ENCODE measurements at regions not wholly inside any gene's neighbourhood (a gene's known extent, or its start where the extent isn't known, plus 50 kb on each side); places are given as distances from the start of the nearest gene placed in this dataset.

- POLR2A ChIA-PET: no interaction called here
- intact Hi-C loops (cut with micrococcal nuclease; ENCODE audit: unreplicated experiment): loop anchor here (10.0 kb wide), 3 partner anchors 304 to 864 kb away; no protein-coding TSS in a partner anchor
- Histone ChIP-seq H4K20me1 (ENCODE audit: control insufficient read depth, insufficient read depth) (no peaks in the 10 kb centered on the region), H3K4me1 (ENCODE audit: control insufficient read depth, insufficient read depth, low read length) (no peaks in the 10 kb centered on the region), H2AFZ (ENCODE audit: control insufficient read depth, low read depth, low read length) (no peak overlapping the region), H3K9me3 (replicated peaks; ENCODE audit: control insufficient read depth, insufficient read depth, low read length) (no peaks in the 10 kb centered on the region), H3K4me2 (ENCODE audit: control insufficient read depth, insufficient read depth) (no peak overlapping the region), H3K4me3 (no peak overlapping the region), H3K27ac (ENCODE audit: control insufficient read depth, insufficient read depth) (no peak overlapping the region), H3K36me3 (ENCODE audit: control insufficient read depth in 2 of 2, insufficient read depth in 2 of 2, low read length in 1 of 2) (no peaks in the 10 kb centered on the region), H3K9ac (ENCODE audit: control insufficient read depth, insufficient read depth, low read length) (no peak overlapping the region), H3K79me2 (ENCODE audit: control insufficient read depth, insufficient read depth, low read length) (no peaks in the 10 kb centered on the region), H3K27me3 (replicated peaks in 1 of 2; ENCODE audit: control insufficient read depth in 2 of 2, insufficient read depth in 2 of 2, low read length in 1 of 2) (no peaks in the 10 kb centered on the region)
- ATAC-seq: no peak
- 6% methylated on average over 1 of the region's 1 CpG for WGBS (ENCODE audit: insufficient coverage, insufficient replicate concordance, low lambda C conversion rate, missing lambda C conversion rate)
- SMC1A ChIA-PET (ENCODE audit: uncharacterized antibody, unreplicated experiment): no interaction called here
- RAD21 ChIA-PET (ENCODE audit: unreplicated experiment): no interaction called here
- no peak for FAIRE-seq
- CTCF ChIA-PET: interaction anchor here (0.6 kb wide), 1 partner anchor 862 kb away, joined by 3 read pairs; no protein-coding TSS in a partner anchor
- in situ Hi-C loops (cut with MboI): no loop called here
- BruUV-seq (replicated peaks): no TSS peak
- DNase-seq (ENCODE audit: low read depth, low spot score): no peak
- TF ChIP-seq CREM (IDR thresholded peaks at IDR 0.05; ENCODE audit: low read depth): no peak
- TF ChIP-seq RELA (IDR thresholded peaks at IDR 0.05; ENCODE audit: borderline replicate concordance, partially characterized antibody): no peak
- no peak for TF ChIP-seq BACH1 (IDR thresholded peaks at IDR 0.05; ENCODE audit: borderline replicate concordance)
- TF ChIP-seq CHD2 (IDR thresholded peaks at IDR 0.05; ENCODE audit: borderline replicate concordance, low read depth, low read length): no peak
- no peak for TF ChIP-seq ZNF207 (IDR thresholded peaks at IDR 0.05; ENCODE audit: borderline replicate concordance)
- TF ChIP-seq, protein P1, sequence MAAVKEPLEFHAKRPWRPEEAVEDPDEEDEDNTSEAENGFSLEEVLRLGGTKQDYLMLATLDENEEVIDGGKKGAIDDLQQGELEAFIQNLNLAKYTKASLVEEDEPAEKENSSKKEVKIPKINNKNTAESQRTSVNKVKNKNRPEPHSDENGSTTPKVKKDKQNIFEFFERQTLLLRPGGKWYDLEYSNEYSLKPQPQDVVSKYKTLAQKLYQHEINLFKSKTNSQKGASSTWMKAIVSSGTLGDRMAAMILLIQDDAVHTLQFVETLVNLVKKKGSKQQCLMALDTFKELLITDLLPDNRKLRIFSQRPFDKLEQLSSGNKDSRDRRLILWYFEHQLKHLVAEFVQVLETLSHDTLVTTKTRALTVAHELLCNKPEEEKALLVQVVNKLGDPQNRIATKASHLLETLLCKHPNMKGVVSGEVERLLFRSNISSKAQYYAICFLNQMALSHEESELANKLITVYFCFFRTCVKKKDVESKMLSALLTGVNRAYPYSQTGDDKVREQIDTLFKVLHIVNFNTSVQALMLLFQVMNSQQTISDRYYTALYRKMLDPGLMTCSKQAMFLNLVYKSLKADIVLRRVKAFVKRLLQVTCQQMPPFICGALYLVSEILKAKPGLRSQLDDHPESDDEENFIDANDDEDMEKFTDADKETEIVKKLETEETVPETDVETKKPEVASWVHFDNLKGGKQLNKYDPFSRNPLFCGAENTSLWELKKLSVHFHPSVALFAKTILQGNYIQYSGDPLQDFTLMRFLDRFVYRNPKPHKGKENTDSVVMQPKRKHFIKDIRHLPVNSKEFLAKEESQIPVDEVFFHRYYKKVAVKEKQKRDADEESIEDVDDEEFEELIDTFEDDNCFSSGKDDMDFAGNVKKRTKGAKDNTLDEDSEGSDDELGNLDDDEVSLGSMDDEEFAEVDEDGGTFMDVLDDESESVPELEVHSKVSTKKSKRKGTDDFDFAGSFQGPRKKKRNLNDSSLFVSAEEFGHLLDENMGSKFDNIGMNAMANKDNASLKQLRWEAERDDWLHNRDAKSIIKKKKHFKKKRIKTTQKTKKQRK (IDR thresholded peaks at IDR 0.05; ENCODE audit: low read depth, low read length): no peak
- TF ChIP-seq, protein P2, sequence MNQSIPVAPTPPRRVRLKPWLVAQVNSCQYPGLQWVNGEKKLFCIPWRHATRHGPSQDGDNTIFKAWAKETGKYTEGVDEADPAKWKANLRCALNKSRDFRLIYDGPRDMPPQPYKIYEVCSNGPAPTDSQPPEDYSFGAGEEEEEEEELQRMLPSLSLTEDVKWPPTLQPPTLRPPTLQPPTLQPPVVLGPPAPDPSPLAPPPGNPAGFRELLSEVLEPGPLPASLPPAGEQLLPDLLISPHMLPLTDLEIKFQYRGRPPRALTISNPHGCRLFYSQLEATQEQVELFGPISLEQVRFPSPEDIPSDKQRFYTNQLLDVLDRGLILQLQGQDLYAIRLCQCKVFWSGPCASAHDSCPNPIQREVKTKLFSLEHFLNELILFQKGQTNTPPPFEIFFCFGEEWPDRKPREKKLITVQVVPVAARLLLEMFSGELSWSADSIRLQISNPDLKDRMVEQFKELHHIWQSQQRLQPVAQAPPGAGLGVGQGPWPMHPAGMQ (IDR thresholded peaks at IDR 0.05; ENCODE audit: borderline replicate concordance): no peak
- no peak for TF ChIP-seq PAX5 (IDR thresholded peaks at IDR 0.05; ENCODE audit: borderline replicate concordance, low read depth, low read length)
- TF ChIP-seq CTCF (IDR thresholded peaks at IDR 0.05 in 2 of 3, conservative IDR thresholded peaks at IDR 0.05 in 1 of 3; ENCODE audit: control insufficient read depth in 2 of 3, extremely low read depth in 1 of 3, insufficient read depth in 1 of 3, low read depth in 3 of 3, low read length in 3 of 3): no peak
- TF ChIP-seq YBX1 (IDR thresholded peaks at IDR 0.05): no peak
- no peak for TF ChIP-seq NR2F1 (conservative IDR thresholded peaks at IDR 0.05)
- TF ChIP-seq, protein P3, sequence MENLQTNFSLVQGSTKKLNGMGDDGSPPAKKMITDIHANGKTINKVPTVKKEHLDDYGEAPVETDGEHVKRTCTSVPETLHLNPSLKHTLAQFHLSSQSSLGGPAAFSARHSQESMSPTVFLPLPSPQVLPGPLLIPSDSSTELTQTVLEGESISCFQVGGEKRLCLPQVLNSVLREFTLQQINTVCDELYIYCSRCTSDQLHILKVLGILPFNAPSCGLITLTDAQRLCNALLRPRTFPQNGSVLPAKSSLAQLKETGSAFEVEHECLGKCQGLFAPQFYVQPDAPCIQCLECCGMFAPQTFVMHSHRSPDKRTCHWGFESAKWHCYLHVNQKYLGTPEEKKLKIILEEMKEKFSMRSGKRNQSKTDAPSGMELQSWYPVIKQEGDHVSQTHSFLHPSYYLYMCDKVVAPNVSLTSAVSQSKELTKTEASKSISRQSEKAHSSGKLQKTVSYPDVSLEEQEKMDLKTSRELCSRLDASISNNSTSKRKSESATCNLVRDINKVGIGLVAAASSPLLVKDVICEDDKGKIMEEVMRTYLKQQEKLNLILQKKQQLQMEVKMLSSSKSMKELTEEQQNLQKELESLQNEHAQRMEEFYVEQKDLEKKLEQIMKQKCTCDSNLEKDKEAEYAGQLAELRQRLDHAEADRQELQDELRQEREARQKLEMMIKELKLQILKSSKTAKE (IDR thresholded peaks at IDR 0.05; ENCODE audit: low read depth, poor library complexity, severe bottlenecking): no peak
- no peak for TF ChIP-seq NFYB (IDR thresholded peaks at IDR 0.05; ENCODE audit: insufficient read depth, low read depth, low read length)
- no peak for TF ChIP-seq FOXM1 (IDR thresholded peaks at IDR 0.05; ENCODE audit: low read depth, low read length)
These were observed 692.6 kb downstream of the DIAPH3 start for GRCh38 chr13:59471106-59471505.
